KMS-11 (cell line): ENCODE measurements at regions not wholly inside any gene's neighbourhood (a gene's known extent, or its start where the extent isn't known, plus 50 kb on each side); places are given as distances from the start of the nearest gene placed in this dataset.
A peak's percentile ranks its signal among the peaks of the same experiment; 100 is the strongest.

Source experiments
- H2AFZ ChIP-seq: fragments of 200-600 bp; sonication (generic); 2 replicates; pipeline ENCODE4 v1.6.1; 2016; ENCODE audit warnings: antibody characterized with exemption, mixed run types, low read depth
- H3K27ac ChIP-seq: fragments of 200-600 bp; sonication (generic); 2 replicates; pipeline ENCODE4 v1.6.1; 2016; ENCODE audit warnings: mild to moderate bottlenecking, mixed run types
- H3K27me3 ChIP-seq: fragments of 200-600 bp; sonication (generic); 2 replicates; pipeline ENCODE4 v1.6.1; 2017; ENCODE audit warnings: mild to moderate bottlenecking, low read depth, mixed run types, moderate library complexity; ENCODE audit not compliant: insufficient read depth
- H3K36me3 ChIP-seq: fragments of 200-600 bp; sonication (generic); 2 replicates; pipeline ENCODE4 v1.6.1; 2017; ENCODE audit warnings: mild to moderate bottlenecking, mixed run types; ENCODE audit not compliant: insufficient read depth
- H3K4me1 ChIP-seq: fragments of 200-600 bp; sonication (generic); 2 replicates; pipeline ENCODE4 v1.6.1; 2016; ENCODE audit warnings: mild to moderate bottlenecking, low read depth, mixed run types; ENCODE audit not compliant: poor library complexity, severe bottlenecking
- H3K4me2 ChIP-seq: fragments of 200-600 bp; sonication (generic); 2 replicates; pipeline ENCODE4 v1.7.0; 2016; ENCODE audit warnings: mild to moderate bottlenecking, mixed run types
- H3K4me3 ChIP-seq: fragments of 200-600 bp; sonication (generic); IDR thresholded peaks from 2 replicates; pipeline ENCODE4 v1.6.1; 2017; ENCODE audit warnings: low read depth, low read length, mixed read lengths; ENCODE audit not compliant: insufficient read depth
- H3K79me2 ChIP-seq: fragments of 200-600 bp; sonication (generic); 2 replicates; pipeline ENCODE4 v1.6.1; 2016; ENCODE audit warnings: low read depth, mixed run types; ENCODE audit not compliant: insufficient read depth
- H3K9ac ChIP-seq: fragments of 200-600 bp; sonication (generic); 2 replicates; pipeline ENCODE4 v1.6.1; 2016; ENCODE audit warnings: mild to moderate bottlenecking, mixed run types
- H4K20me1 ChIP-seq: fragments of 200-600 bp; sonication (generic); 2 replicates; pipeline ENCODE4 v1.6.1; 2016; ENCODE audit warnings: mild to moderate bottlenecking, mixed run types; ENCODE audit not compliant: insufficient read depth
- TF ChIP-seq, protein P1 (sequence below): fragments of 200-600 bp; sonication (generic); conservative IDR thresholded peaks from 2 replicates; pipeline ENCODE4 v1.6.1; 2017; ENCODE audit warnings: low read depth, mild to moderate bottlenecking, antibody characterized with exemption, low read length, moderate library complexity, mixed read lengths

DNA sequence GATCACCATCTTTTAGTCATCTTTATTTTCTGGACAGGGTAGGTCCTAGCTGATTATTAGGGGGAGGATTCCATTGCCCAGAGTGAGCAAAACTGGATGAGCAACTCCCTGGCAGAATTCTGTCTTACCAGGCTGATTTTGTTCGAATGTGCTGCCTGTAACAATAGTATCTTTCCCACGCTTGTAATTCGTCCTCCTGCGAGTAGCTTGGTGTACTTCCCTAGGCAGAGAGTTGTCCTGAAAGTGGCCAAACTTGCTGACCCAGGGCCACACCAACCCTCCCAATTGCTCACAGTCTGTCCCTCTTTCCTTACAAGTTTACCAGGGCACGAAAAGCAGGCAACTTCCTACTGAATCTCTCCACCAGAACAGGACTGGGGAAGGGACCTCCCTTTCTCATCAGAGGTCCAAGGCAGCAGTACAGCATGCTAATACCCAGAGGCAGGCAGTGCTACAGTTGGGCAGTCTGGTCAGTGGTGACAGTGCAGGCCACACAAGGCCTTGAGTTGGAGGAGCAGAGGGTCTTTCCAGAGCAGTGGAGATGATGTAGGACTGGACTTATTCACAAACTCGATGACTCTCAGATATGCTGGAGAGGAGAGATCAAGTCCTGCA lies 67.8 kb upstream of the NLK start:
- H3K9ac ChIP-seq: no peak overlapping the region
- no peak overlapping the region for H3K27ac ChIP-seq
- H3K27me3 ChIP-seq: no peaks in the 10 kb centered on the region
- TF ChIP-seq, protein P1, sequence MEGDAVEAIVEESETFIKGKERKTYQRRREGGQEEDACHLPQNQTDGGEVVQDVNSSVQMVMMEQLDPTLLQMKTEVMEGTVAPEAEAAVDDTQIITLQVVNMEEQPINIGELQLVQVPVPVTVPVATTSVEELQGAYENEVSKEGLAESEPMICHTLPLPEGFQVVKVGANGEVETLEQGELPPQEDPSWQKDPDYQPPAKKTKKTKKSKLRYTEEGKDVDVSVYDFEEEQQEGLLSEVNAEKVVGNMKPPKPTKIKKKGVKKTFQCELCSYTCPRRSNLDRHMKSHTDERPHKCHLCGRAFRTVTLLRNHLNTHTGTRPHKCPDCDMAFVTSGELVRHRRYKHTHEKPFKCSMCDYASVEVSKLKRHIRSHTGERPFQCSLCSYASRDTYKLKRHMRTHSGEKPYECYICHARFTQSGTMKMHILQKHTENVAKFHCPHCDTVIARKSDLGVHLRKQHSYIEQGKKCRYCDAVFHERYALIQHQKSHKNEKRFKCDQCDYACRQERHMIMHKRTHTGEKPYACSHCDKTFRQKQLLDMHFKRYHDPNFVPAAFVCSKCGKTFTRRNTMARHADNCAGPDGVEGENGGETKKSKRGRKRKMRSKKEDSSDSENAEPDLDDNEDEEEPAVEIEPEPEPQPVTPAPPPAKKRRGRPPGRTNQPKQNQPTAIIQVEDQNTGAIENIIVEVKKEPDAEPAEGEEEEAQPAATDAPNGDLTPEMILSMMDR: no peak
- no peak overlapping the region for H3K4me3 ChIP-seq
- H3K79me2 ChIP-seq: no peaks in the 10 kb centered on the region
- H3K4me1 ChIP-seq: peaks cover 12% of the 10 kb centered on the region
- no peak overlapping the region for H2AFZ ChIP-seq
- no peaks in the 10 kb centered on the region for H3K36me3 ChIP-seq
- no peaks in the 10 kb centered on the region for H4K20me1 ChIP-seq
- no peak overlapping the region for H3K4me2 ChIP-seq

DNA sequence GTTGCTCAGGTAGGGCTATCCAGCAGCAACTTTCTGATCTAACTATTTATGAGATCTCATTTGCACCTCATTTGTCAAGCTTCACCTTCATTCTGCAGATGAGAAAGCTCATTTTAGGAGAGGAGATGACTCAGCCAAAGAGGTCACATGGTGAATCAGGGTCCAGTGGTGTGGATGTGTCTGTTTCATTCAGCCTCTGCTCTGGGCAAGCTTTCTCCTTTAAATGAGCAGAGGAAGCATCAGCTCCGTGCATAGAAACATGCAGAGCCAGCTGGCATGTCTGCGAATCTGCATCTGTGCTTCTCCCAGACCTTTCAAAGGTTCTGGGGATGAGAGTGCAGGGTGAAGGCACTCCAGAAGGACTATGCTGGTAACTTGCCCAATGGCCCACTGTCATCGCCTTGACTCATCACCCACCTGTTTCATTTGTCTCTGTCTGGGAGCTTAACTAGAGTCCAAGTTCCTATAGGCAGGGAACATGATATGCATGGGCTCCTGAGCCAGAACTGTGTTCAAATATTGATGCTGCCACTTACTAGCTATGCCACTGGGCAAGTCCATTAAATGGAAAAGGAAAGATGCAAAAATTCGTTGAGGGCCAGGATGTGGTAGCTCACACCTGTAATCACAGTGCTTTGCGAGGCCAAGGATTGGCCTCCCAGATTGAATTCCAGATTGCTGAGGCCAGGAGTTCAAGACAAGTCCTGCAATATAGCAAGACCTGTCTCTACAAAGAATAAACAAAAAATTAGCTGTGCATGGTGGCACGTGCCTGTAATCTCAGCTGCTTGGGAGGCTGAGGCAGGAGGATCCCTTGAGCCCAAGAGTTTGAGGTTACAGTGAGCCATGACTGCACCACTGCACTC lies 67.1 kb upstream of the NLK start:
- Histone ChIP-seq H3K4me3 (no peak overlapping the region), H2AFZ (no peak overlapping the region), H3K27me3 (no peaks in the 10 kb centered on the region), H3K4me1 (peaks cover 12% of the 10 kb centered on the region), H3K27ac (no peak overlapping the region), H3K4me2 (no peak overlapping the region), H4K20me1 (no peaks in the 10 kb centered on the region), H3K9ac (no peak overlapping the region), H3K36me3 (no peaks in the 10 kb centered on the region), H3K79me2 (no peaks in the 10 kb centered on the region)
- TF ChIP-seq, protein P1: no peak

DNA sequence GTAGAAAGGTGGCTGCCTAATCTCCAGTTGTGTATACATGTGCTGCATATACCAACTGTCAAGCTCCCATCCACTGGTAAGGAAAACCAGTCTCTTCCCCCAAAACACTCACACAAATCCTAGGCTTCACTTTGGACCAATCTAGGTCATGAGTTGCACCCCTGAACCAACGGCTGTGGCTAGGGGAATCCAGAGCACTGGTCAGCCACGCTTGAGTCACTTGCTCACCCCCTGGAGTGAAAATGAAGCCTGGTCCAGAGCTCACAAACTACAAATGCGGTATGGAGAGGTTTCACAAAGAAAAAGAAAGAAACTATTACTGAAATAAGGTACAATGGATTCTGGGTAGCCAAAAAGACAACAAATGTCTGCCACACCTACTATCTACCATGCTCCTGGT lies 66.1 kb upstream of the NLK start:
- H3K27me3 ChIP-seq: no peaks in the 10 kb centered on the region
- H3K4me1 ChIP-seq: peaks cover 12% of the 10 kb centered on the region
- no peak overlapping the region for H3K4me3 ChIP-seq
- no peaks in the 10 kb centered on the region for H3K36me3 ChIP-seq
- TF ChIP-seq, protein P1: no peak
- H2AFZ ChIP-seq: peak overlapping the region; percentile 3; the same call in 1 of the 2 replicates
- no peak overlapping the region for H3K27ac ChIP-seq
- no peaks in the 10 kb centered on the region for H3K79me2 ChIP-seq
- peak overlapping the region; percentile 2; the same call in 1 of the 2 replicates for H3K4me2 ChIP-seq
- H3K9ac ChIP-seq: no peak overlapping the region
- H4K20me1 ChIP-seq: no peaks in the 10 kb centered on the region

DNA sequence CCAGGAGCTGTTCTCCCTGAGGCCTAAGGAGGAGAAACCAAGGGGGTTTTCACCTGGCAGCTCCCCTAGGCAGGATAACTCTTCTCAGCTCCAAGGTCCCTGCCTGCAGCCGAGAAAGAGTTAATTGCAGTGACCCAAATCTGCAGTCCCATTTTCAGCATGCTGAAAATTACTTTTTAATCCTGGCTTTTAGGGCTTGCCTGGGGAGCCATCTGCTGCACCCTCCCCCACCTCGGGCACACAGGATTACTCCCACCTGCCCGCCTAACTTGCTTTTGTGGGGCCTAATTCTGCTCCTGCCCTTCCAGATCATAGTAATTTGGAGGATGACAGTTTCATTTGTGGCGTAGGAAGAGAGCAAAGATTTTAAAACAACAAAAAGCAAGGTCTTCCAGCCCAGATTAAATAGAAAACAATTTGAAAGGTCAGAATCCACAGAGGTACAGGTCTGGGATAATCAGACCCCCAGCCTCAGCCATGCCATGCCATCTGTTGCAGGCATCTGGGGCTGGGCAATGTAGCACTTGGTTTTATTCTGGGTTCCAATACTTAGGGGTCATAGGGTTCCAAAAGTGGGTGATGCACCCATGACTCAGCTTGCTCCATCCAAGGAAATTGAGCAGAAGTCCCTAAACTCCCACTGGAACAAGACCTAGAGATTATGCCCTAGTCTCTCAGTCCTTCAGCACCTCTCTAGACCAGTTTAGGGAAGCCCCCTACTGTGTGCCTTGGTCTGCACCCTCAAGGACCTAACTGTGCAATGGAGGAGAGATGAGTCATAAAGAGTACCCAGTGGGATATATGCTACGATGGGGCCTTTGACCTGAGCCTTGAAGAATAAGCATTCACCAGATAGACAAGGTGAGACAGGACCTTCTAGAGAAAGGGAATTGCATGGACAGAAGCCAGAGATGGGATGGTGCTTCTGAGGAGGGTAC lies 64.5 kb upstream of the NLK start:
- Histone ChIP-seq H3K27ac (no peak overlapping the region), H3K4me1 (peaks cover 12% of the 10 kb centered on the region), H3K27me3 (no peaks in the 10 kb centered on the region), H3K4me2 (no peak overlapping the region), H3K9ac (no peak overlapping the region), H3K36me3 (no peaks in the 10 kb centered on the region), H2AFZ (no peak overlapping the region), H3K4me3 (no peak overlapping the region), H3K79me2 (no peaks in the 10 kb centered on the region), H4K20me1 (no peaks in the 10 kb centered on the region)
- TF ChIP-seq, protein P1: no peak
